MCF 10A (cell line): ENCODE measurements at regions not wholly inside any gene's neighbourhood (a gene's known extent, or its start where the extent isn't known, plus 50 kb on each side); places are given as distances from the start of the nearest gene placed in this dataset.

Experiments
- BruUV-seq: library from RNA; stranded (reverse); fragments of 400-500 nt; replicated peaks from 2 replicates; lab custom pipeline; 2021; lab: Mats Ljungman, UMichigan
- CTCF ChIA-PET: fragments of 300-600 bp; sonication (Branson Sonifier 250); formaldehyde crosslinking; extraction: SDS; loops from one replicate; lab custom pipeline; 2021; ENCODE audit warnings: antibody characterized with exemption, inconsistent platforms; lab: Yijun Ruan, JAX
- POLR2A ChIA-PET: fragments of 300-600, 350-650 bp; sonication (Branson Sonifier 250); formaldehyde crosslinking; extraction: SDS; loops from one replicate; lab custom pipeline; 2020; ENCODE audit warnings: antibody characterized with exemption, inconsistent platforms; lab: Yijun Ruan, JAX
- DNase-seq: peaks from one replicate; pipeline ENCODE4 v3.0.0-alpha.2; 2018; ENCODE audit not compliant: unreplicated experiment
- H3K27ac Mint-ChIP-seq: one replicate; pipeline ENCODE4 v1.8.0; 2022; ENCODE audit warnings: mild to moderate bottlenecking, low read depth, mixed read lengths; ENCODE audit not compliant: unreplicated experiment
- H3K27me3 Mint-ChIP-seq: one replicate; pipeline ENCODE4 v1.8.0; 2022; ENCODE audit warnings: mixed read lengths; ENCODE audit not compliant: insufficient read depth, unreplicated experiment
- H3K36me3 Mint-ChIP-seq: one replicate; pipeline ENCODE4 v1.8.0; 2022; ENCODE audit warnings: mild to moderate bottlenecking, moderate library complexity, mixed read lengths; ENCODE audit not compliant: insufficient read depth, unreplicated experiment
- H3K4me1 Mint-ChIP-seq: one replicate; pipeline ENCODE4 v1.8.0; 2022; ENCODE audit warnings: mixed read lengths; ENCODE audit not compliant: insufficient read depth, unreplicated experiment
- H3K4me3 Mint-ChIP-seq: one replicate; pipeline ENCODE4 v1.8.0; 2022; ENCODE audit warnings: mild to moderate bottlenecking, moderate library complexity, mixed read lengths; ENCODE audit not compliant: unreplicated experiment
- H3K9me3 Mint-ChIP-seq: one replicate; pipeline ENCODE4 v1.8.0; 2022; ENCODE audit warnings: mixed read lengths; ENCODE audit not compliant: unreplicated experiment
- CTCF ChIP-seq: fragments of 200-600 bp; IDR thresholded peaks from one replicate; pipeline ENCODE4 v1.8.0; 2022; ENCODE audit warnings: antibody characterized with exemption, mild to moderate bottlenecking; ENCODE audit not compliant: unreplicated experiment
- intact Hi-C: fragments of 100-400 bp; cut with micrococcal nuclease; formaldehyde crosslinking; loops from 2 replicates; pipeline ENCODE4 v1.14.1; 2022

DNA sequence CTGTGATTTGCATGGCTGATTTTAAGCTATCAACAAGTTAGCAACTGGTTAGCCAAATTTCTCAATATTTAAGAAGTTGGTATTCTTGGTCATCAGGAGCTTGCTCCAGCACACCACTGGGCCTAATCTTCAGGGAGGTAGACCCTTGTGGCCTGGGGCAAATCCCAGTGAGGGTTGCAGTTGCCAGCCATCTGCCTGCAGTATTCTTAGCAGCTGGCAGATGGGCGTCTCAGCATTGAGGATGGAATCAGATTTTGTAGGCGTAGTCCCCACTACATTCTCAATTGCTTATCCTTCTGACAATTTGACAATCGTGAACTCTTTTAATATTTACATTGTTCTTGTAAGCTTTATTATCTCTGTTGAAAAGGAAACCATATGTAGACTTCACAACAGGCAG is 1266.2 kb downstream of the SLITRK5 start:
- no peaks in the 10 kb centered on the region for H3K27me3 Mint-ChIP-seq
- intact Hi-C loops, result no loop called here
- no peak for DNase-seq
- no peaks in the 10 kb centered on the region for H3K9me3 Mint-ChIP-seq
- H3K27ac Mint-ChIP-seq, result no peak overlapping the region
- H3K4me3 Mint-ChIP-seq, result no peak overlapping the region
- POLR2A ChIA-PET, result no interaction called here
- no peak for TF ChIP-seq CTCF
- CTCF ChIA-PET, result no interaction called here
- no peaks in the 10 kb centered on the region for H3K36me3 Mint-ChIP-seq
- BruUV-seq, result no TSS peak
- no peaks in the 10 kb centered on the region for H3K4me1 Mint-ChIP-seq

GRCh38 chr13:88945793-88946192 is 1274.6 kb downstream of the SLITRK5 start:
- POLR2A ChIA-PET, result interaction anchor here (0.8 kb wide), 1 partner anchor 593 kb away, joined by 3 read pairs; no protein-coding TSS in a partner anchor
- H3K27ac Mint-ChIP-seq, result no peak overlapping the region
- no peak for TF ChIP-seq CTCF
- CTCF ChIA-PET, result no interaction called here
- no peak for DNase-seq
- H3K9me3 Mint-ChIP-seq, result no peaks in the 10 kb centered on the region
- no peak overlapping the region for H3K4me3 Mint-ChIP-seq
- no peaks in the 10 kb centered on the region for H3K27me3 Mint-ChIP-seq
- intact Hi-C loops, result no loop called here
- H3K4me1 Mint-ChIP-seq, result no peaks in the 10 kb centered on the region
- BruUV-seq, result no TSS peak
- H3K36me3 Mint-ChIP-seq, result no peaks in the 10 kb centered on the region

GRCh38 chr13:88948501-88948900 is 1277.3 kb downstream of the SLITRK5 start:
- POLR2A ChIA-PET, result no interaction called here
- H3K27ac Mint-ChIP-seq, result no peak overlapping the region
- intact Hi-C loops, result no loop called here
- no peak for DNase-seq
- CTCF ChIA-PET, result no interaction called here
- no peak for TF ChIP-seq CTCF
- no TSS peak for BruUV-seq
- no peak overlapping the region for H3K4me3 Mint-ChIP-seq
- H3K27me3 Mint-ChIP-seq, result no peaks in the 10 kb centered on the region
- H3K9me3 Mint-ChIP-seq, result no peaks in the 10 kb centered on the region
- no peaks in the 10 kb centered on the region for H3K4me1 Mint-ChIP-seq
- H3K36me3 Mint-ChIP-seq, result no peaks in the 10 kb centered on the region

DNA sequence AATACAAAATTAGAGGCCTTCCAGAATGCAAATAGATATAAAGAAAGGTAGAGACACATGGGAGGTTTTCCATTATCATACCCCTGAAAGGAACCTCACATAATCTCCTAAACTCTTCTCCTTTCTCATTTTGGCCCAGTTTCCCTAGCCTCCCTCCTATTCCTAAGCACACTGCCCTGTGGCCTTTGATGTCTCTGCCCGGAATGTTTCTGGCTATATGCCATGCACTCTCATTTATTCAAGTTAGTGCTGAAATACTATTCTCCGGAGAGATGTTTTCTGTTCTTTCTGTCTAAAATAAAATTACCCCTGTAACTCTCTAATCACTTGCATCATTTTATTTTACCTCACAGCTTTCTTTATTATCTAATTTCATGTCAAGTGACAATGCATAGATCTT is 1287.7 kb downstream of the SLITRK5 start:
- intact Hi-C loops, result no loop called here
- CTCF ChIA-PET, result interaction anchor here (0.6 to 0.8 kb wide), 2 partner anchors 38 to 1178 kb away, joined by 3 read pairs; no protein-coding TSS in a partner anchor
- H3K36me3 Mint-ChIP-seq, result no peaks in the 10 kb centered on the region
- H3K27me3 Mint-ChIP-seq, result no peaks in the 10 kb centered on the region
- TF ChIP-seq CTCF, result no peak
- no peak overlapping the region for H3K27ac Mint-ChIP-seq
- no peaks in the 10 kb centered on the region for H3K9me3 Mint-ChIP-seq
- no peak for DNase-seq
- BruUV-seq, result no TSS peak
- no peak overlapping the region for H3K4me3 Mint-ChIP-seq
- POLR2A ChIA-PET, result no interaction called here
- peaks cover 8% of the 10 kb centered on the region for H3K4me1 Mint-ChIP-seq
